Right lobe of liver (tissue), 6 donors: ENCODE measurements at regions not wholly inside any gene's neighbourhood (a gene's known extent, or its start where the extent isn't known, plus 50 kb on each side); places are given as distances from the start of the nearest gene placed in this dataset.
"Not testable (repeated sequence)": the region's sequence is repeated elsewhere in the genome, so short reads cannot be mapped to it uniquely, and the experiment has no call there.

ENCODE experiments used
- ATAC-seq, 4 donors: fragments of 200-7000 bp; cut with Tn5 transposase; one replicate each; pipeline ENCODE4 v1.9.1; 2020; ENCODE audit warnings: mild to moderate bottlenecking in 4 of 4, moderate library complexity in 4 of 4
- DNase-seq, 3 donors: peaks; one replicate each; pipeline ENCODE4 v3.0.0-alpha.2; 2020
- H3K27ac ChIP-seq, 3 donors: fragments of 200-600 bp; one replicate each; pipeline ENCODE4 v1.8.0; 2022
- H3K27me3 ChIP-seq, 2 donors: fragments of 200-600 bp; one replicate each; pipeline ENCODE4 v1.8.0; 2022
- H3K36me3 ChIP-seq, 4 donors: fragments of 200-600 bp; sonication (generic) in 1 of 4; one replicate each; pipeline versions ENCODE4 v1.5.1 to v1.8.0; 2017 to 2022; ENCODE audit warnings: control low read depth in 1 of 4
- H3K4me1 ChIP-seq, 4 donors: fragments of 200-600 bp; sonication (generic) in 1 of 4; one replicate each; pipeline versions ENCODE4 v1.5.1 to v1.8.0; 2017 to 2022; ENCODE audit warnings: control low read depth in 1 of 4
- H3K4me3 ChIP-seq, 3 donors: fragments of 200-600 bp; one replicate each; pipeline ENCODE4 v1.8.0; 2022
- H3K9me3 ChIP-seq, 4 donors: fragments of 200-600 bp; sonication (generic) in 1 of 4; one replicate each; pipeline versions ENCODE4 v1.5.1 to v1.8.0; 2017 to 2022; ENCODE audit warnings: control low read depth in 1 of 4
- POLR2A ChIP-seq: fragments of 450-650 bp; IDR thresholded peaks from one replicate; pipeline ENCODE4 v1.6.1; 2017; ENCODE audit warnings: antibody characterized with exemption, mild to moderate bottlenecking
- WGBS: methylation state at CpG from one replicate; pipeline ENCODE4 v1.1.6; 2018; ENCODE audit warnings: low coverage, low lambda C conversion rate; ENCODE audit not compliant: insufficient coverage; ENCODE audit errors: missing lambda C conversion rate; 5-methylcytosine and 5-hydroxymethylcytosine counted together
- intact Hi-C, 2 donors: fragments of 100-400 bp; cut with DNase I; formaldehyde crosslinking; loops; one replicate each; pipeline versions ENCODE4 v1.11.2 to v1.14.1; 2022
- TF ChIP-seq, protein P1 (sequence below), 4 donors: fragments of 200-600 bp in 3 of 4; fragments of 450-650 bp in 1 of 4; IDR thresholded peaks; one replicate each; pipeline versions ENCODE4 v1.5.1 to v1.8.0; 2016 to 2022; ENCODE audit warnings: antibody characterized with exemption in 4 of 4, mild to moderate bottlenecking in 2 of 4
- donor health status: DM: no; HTN: yes; CAD: no.
- donor health status: DM: no; HTN: no; CAD: no.
- donor health status: DM: no; HTN: no; CAD: no.
- donor health status: DM: no; HTN: yes; CAD: no.
- donor health status: DM: no; HTN: yes; CAD: no.

DNA sequence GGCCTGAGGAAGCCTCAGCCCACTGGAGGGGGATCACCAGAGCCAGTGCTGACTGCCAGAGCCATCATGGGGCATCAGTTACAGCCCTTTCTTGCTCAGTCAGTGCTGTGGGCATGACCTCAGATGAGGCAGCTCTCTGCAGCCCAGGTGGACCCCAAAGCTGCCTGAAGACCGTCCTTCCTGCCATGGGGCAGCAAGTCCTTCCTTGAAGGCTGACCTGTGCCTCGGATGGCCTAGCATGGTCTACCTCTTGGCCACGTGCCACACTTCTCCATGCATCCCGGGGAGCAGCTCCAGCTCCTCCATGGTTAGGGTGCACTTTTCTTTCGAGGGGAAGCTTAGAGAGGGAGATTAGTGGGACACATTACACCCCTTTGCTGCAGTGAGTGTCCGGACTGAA, 233.4 kb downstream of the VAPA start:
- WGBS, result 20% methylated on average over 1 of the region's 6 CpGs
- DNase-seq, result no peak
- no peaks in the 10 kb centered on the region for H3K4me1 ChIP-seq
- H3K9me3 ChIP-seq, result no peaks in the 10 kb centered on the region
- H3K4me3 ChIP-seq, result no peak overlapping the region
- no peak overlapping the region for H3K27ac ChIP-seq
- no peaks in the 10 kb centered on the region for H3K36me3 ChIP-seq
- no peak for ATAC-seq
- TF ChIP-seq, protein P1, sequence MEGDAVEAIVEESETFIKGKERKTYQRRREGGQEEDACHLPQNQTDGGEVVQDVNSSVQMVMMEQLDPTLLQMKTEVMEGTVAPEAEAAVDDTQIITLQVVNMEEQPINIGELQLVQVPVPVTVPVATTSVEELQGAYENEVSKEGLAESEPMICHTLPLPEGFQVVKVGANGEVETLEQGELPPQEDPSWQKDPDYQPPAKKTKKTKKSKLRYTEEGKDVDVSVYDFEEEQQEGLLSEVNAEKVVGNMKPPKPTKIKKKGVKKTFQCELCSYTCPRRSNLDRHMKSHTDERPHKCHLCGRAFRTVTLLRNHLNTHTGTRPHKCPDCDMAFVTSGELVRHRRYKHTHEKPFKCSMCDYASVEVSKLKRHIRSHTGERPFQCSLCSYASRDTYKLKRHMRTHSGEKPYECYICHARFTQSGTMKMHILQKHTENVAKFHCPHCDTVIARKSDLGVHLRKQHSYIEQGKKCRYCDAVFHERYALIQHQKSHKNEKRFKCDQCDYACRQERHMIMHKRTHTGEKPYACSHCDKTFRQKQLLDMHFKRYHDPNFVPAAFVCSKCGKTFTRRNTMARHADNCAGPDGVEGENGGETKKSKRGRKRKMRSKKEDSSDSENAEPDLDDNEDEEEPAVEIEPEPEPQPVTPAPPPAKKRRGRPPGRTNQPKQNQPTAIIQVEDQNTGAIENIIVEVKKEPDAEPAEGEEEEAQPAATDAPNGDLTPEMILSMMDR (IDR thresholded peaks at IDR 0.05), result no peak
- TF ChIP-seq POLR2A, result no peak
- intact Hi-C loops, result no loop called here
- no peaks in the 10 kb centered on the region for H3K27me3 ChIP-seq

DNA sequence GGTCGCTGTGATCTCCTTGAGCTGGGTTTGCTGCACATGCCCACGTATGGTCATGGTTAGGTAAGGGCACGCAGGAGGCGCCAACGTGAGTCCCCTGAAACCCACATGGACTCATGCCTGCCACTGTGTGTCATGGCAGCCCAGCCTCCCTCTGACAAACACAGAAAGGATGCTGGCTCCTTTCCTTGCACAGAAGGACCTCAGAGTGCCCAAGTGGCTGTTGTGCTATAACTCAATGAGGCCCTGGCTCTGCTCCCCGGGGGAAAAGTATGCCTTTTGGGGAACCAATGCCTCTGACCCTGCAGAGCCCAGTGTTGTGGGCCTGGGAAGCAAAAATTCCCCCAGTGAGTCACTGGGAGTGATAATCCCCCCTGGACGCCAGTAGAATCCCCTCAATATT, 233.9 kb downstream of the VAPA start:
- ATAC-seq (no peak), DNase-seq (no peak)
- Histone ChIP-seq H3K4me3 (no peak overlapping the region), H3K36me3 (no peaks in the 10 kb centered on the region), H3K27me3 (no peaks in the 10 kb centered on the region), H3K27ac (no peak overlapping the region), H3K4me1 (no peaks in the 10 kb centered on the region), H3K9me3 (no peaks in the 10 kb centered on the region)
- 14% methylated on average over 1 of the region's 7 CpGs for WGBS
- intact Hi-C loops, result no loop called here
- TF ChIP-seq, protein P1 (IDR thresholded peaks at IDR 0.05), result no peak
- TF ChIP-seq POLR2A, result no peak

DNA sequence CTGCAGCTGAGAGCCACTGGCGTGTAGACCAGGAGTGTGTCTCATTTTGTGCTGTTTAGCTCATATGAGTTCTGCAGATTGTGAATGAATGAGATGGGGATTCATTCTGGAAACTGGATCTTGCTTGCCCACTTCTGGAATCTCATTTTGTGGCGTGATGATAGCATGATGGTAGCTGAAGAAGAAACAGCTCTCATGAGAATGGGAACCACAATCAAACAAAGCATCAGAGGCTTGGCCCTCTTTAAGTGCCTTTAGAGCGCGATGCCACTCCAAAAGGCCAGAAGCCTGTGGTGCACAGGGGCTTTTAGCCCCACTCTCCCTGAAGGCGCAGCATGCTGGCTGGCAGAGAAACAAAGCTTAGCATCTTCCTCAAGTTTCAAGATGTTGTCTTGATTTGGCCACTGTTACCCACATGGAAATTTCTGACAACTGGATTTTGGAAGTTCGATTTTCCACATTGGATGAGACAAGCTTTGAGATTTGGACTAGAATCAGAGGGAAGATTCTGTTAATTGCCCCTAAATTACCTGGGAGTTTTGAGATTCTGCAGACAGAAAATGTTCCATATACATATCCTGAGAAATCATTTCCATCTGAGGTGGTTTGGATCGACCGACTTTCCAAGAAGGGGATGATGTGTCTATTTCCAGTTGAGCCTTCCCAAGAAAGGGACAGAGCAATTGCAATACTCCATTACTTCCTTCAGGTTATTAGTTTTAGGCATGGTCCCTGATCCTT, 234.5 kb downstream of the VAPA start:
- H3K36me3 ChIP-seq, result no peaks in the 10 kb centered on the region
- WGBS, result 83% methylated on average over 5 of the region's 8 CpGs
- H3K4me1 ChIP-seq, result no peaks in the 10 kb centered on the region
- no peaks in the 10 kb centered on the region for H3K9me3 ChIP-seq
- H3K27me3 ChIP-seq, result no peaks in the 10 kb centered on the region
- DNase-seq, result no peak
- no peak for ATAC-seq
- no peak overlapping the region for H3K4me3 ChIP-seq
- no peak for TF ChIP-seq POLR2A
- intact Hi-C loops, result no loop called here
- no peak overlapping the region for H3K27ac ChIP-seq

DNA sequence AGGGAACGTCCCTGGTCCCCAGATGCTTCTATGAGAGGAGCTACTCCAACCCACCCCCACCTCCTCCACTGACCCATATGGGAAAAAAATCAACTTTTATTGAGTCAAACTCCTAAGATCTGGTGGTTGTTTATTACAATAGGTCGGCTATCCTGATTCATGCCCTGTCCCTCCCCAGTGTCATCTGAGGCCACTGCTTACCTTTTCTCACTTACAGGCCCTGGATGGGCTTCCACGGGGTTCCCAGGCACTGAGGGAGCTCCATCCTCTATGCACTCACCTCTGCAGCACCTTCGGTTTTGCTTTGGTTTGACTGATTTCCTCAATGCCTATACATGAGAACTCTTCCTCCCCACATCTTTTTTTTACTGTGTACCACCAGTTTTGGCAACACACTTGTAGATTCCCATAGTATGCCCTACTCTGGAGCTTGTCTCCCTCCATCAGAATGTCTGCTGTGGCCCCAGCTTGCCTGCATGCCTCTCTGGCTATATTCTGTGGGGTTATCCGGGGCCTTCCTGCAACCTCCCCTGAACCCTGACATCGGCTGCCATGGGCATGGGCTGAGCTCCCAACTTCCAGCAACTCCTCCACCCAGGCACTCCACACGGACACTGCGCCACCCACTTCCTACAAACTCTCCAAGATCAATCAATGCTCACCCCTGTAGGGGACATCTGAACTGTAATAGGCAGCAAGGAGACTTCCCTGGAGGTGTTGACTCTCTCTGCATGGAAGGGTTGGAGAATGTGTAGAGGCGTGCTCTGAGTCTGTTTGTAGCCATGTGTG, 236.1 kb downstream of the VAPA start:
- intact Hi-C loops, result no loop called here
- Histone ChIP-seq H3K4me3 (no peak overlapping the region), H3K4me1 (no peaks in the 10 kb centered on the region), H3K27ac (no peak overlapping the region), H3K27me3 (no peaks in the 10 kb centered on the region), H3K9me3 (no peaks in the 10 kb centered on the region), H3K36me3 (no peaks in the 10 kb centered on the region)
- DNase-seq (no peak), ATAC-seq (no peak)
- WGBS, result 72% methylated on average over 6 of the region's 9 CpGs
- TF ChIP-seq, protein P1 (IDR thresholded peaks at IDR 0.05), result no peak
- no peak for TF ChIP-seq POLR2A

DNA sequence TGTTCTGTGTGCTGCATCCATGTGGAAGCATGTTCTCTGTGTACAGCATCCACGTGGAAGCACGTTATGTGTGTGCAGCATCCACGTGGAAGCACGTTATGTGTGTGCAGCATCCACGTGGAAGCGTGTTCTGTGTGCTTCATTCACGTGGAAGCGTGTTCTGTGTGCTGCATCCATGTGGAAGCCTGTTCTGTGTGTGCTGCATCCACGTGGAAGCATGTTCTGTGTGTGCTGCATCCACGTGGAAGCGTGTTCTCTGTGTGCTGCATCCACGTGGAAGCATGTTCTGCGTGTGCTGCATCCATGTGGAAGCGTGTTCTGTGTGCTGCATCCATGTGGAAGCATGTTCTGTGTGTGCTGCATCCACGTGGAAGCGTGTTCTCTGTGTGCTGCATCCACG, 236.8 kb downstream of the VAPA start:
- H3K36me3 ChIP-seq, intact Hi-C loops, H3K27me3 ChIP-seq, DNase-seq, ATAC-seq, H3K9me3 ChIP-seq, H3K27ac ChIP-seq, H3K4me1 ChIP-seq, H3K4me3 ChIP-seq: not testable (repeated sequence)
- WGBS, result 50% methylated on average over 8 of the region's 17 CpGs
